ENCODE measurements at regions not wholly inside any gene's neighbourhood (a gene's known extent, or its start where the extent isn't known, plus 50 kb on each side); places are given as distances from the start of the nearest gene placed in this dataset.
"Not testable (repeated sequence)": the region's sequence is repeated elsewhere in the genome, so short reads cannot be mapped to it uniquely, and the experiment has no call there.

GRCh38 chr14:50031602-50032313 lies 84.6 kb downstream of the VCPKMT start:
- Histone ChIP-seq H3K4me3 (no peak overlapping the region), H3K4me1 (peaks cover 0 to 11% (median 0%) of the 10 kb centered on the region in 6 donors), H3K36me3 (peaks cover 0 to 3% (median 0%) of the 10 kb centered on the region in 6 donors), H3K9me3 (no peaks in the 10 kb centered on the region), H3K27me3 (replicated peaks in 1 of 7) (no peaks in the 10 kb centered on the region), H3K27ac (no peak overlapping the region)
- TF ChIP-seq POLR2A (IDR thresholded peaks at IDR 0.05) (no peak), POLR2AphosphoS5 (IDR thresholded peaks at IDR 0.05) (no peak), CTCF (IDR thresholded peaks at IDR 0.05 in 8 of 11, conservative IDR thresholded peaks at IDR 0.05 in 3 of 11) (no peak)
- 87 to 97% (median 90%) methylated on average over 4 of the region's 4 CpGs for WGBS, 5 donors
- no peak for DNase-seq
- intact Hi-C loops (cut with DNase I; ENCODE audit: low total_unique reads) = no loop called here

- DNase-seq; H3K36me3 ChIP-seq; H3K27ac ChIP-seq; H3K4me3 ChIP-seq; intact Hi-C loops (cut with DNase I; ENCODE audit: low total_unique reads); H3K27me3 ChIP-seq (replicated peaks in 1 of 7); H3K9me3 ChIP-seq: not testable (repeated sequence)
- WGBS, 5 donors = 88 to 96% (median 91%) methylated on average over 8 of the region's 8 CpGs
- H3K4me1 ChIP-seq = peaks cover 0 to 12% (median under 1%) of the 10 kb centered on the region in 6 donors
Measured at GRCh38 chr14:50032462-50033167, 83.8 kb downstream of the VCPKMT start.

- H3K27ac ChIP-seq = no peak overlapping the region
- H3K36me3 ChIP-seq = peaks cover 0 to 3% (median 0%) of the 10 kb centered on the region in 6 donors
- peaks cover 6 to 29% (median 25%) of the 10 kb centered on the region in 6 donors for H3K4me1 ChIP-seq
- no peak for TF ChIP-seq POLR2A (IDR thresholded peaks at IDR 0.05)
- no peak for TF ChIP-seq CTCF (IDR thresholded peaks at IDR 0.05 in 8 of 11, conservative IDR thresholded peaks at IDR 0.05 in 3 of 11)
- TF ChIP-seq POLR2AphosphoS5 (IDR thresholded peaks at IDR 0.05) = no peak
- 88 to 100% (median 94%) methylated on average over 1 of the region's 1 CpG for WGBS, 5 donors
- DNase-seq = no peak
- H3K4me3 ChIP-seq = no peak overlapping the region
- no peaks in the 10 kb centered on the region for H3K27me3 ChIP-seq (replicated peaks in 1 of 7)
- intact Hi-C loops (cut with DNase I; ENCODE audit: low total_unique reads) = no loop called here
- no peaks in the 10 kb centered on the region for H3K9me3 ChIP-seq
Measured at GRCh38 chr14:50035214-50035613, 81.2 kb downstream of the VCPKMT start.

- intact Hi-C loops (cut with DNase I; ENCODE audit: low total_unique reads) = no loop called here
- WGBS, 5 donors = 90 to 94% (median 94%) methylated on average over 3 of the region's 3 CpGs
- DNase-seq = no peak
Measured at GRCh38 chr14:50036211-50036610, 80.2 kb downstream of the VCPKMT start.

More at GRCh38 chr14:50036211-50036610, 80.2 kb downstream of the VCPKMT start:
- Histone ChIP-seq H3K27ac (no peak overlapping the region), H3K27me3 (replicated peaks in 1 of 7) (no peaks in the 10 kb centered on the region), H3K36me3 (no peaks in the 10 kb centered on the region), H3K9me3 (no peaks in the 10 kb centered on the region), H3K4me3 (no peak overlapping the region), H3K4me1 (peaks cover 14 to 37% (median 35%) of the 10 kb centered on the region in 6 donors)
- TF ChIP-seq POLR2A (IDR thresholded peaks at IDR 0.05) (no peak), POLR2AphosphoS5 (IDR thresholded peaks at IDR 0.05) (no peak), CTCF (IDR thresholded peaks at IDR 0.05 in 8 of 11, conservative IDR thresholded peaks at IDR 0.05 in 3 of 11) (no peak)
